GM21423 (cell line): ENCODE measurements at regions not wholly inside any gene's neighbourhood (a gene's known extent, or its start where the extent isn't known, plus 50 kb on each side); places are given as distances from the start of the nearest gene placed in this dataset.

Experiments used
- ATAC-seq: cut with Tn5 transposase; IDR thresholded peaks from one replicate; pipeline ENCODE4 v1.9.1; 2021; ENCODE audit warnings: mild to moderate bottlenecking, moderate library complexity; ENCODE audit not compliant: unreplicated experiment

DNA sequence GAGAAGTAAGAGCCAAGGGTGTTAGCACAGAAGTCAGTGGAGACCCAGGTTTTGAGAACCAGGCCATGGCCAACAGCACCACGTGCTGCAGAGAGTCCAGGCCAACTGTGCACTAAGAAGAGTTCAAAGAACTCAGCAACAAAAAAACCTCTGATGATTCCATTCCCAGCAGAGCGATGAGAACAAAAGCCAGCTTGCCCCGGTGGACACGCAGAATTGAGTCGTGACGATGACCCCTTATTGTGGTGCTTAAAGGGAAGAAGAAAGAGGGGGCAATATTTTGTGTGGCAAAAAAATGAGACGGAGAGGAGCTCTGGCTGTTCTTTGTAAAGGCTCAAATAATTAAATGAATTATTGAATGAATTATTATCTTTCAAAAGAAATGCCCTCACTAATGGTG is 468.3 kb upstream of the AUTS2 start:
- no peak for ATAC-seq

DNA sequence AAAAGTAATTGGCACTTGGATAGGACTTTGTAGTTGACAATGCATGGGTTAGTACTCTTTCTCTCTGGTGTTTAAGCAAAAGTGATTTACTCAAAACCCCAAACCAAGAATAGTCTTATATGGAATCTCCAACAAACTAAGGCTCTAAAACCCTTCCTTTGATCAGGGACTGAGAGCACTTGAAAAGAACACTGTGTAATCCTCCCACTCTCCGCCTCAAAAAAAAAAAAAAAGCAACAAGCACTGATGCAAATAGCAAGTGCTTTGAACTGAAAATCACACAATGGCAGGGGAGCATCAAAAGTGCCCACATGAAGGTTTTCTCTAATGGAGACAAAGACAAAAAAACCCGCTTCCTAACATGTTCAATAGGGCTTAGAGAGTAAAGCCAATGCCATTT is 467.9 kb upstream of the AUTS2 start:
- no peak for ATAC-seq

DNA sequence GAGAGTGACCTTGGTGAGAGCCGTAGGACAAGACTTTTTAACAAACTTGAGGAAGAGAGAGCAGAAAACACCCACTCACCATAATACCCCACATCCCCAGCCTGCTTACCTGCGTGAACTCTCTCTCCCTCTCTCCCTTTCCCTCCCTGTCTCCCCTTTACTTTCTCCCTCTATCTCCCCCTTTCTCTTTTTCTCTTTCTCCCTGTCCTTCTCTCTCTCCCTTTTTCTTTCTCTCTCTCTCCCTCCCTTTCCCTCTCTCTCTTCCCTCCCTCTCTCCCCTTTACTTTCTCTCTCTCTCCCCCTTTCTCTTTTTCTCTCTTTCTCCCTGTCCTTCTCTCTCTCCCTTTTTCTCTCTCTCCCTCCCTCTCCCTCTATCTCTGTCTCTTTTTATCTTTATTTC is 464.0 kb upstream of the AUTS2 start:
- ATAC-seq, result no peak

DNA sequence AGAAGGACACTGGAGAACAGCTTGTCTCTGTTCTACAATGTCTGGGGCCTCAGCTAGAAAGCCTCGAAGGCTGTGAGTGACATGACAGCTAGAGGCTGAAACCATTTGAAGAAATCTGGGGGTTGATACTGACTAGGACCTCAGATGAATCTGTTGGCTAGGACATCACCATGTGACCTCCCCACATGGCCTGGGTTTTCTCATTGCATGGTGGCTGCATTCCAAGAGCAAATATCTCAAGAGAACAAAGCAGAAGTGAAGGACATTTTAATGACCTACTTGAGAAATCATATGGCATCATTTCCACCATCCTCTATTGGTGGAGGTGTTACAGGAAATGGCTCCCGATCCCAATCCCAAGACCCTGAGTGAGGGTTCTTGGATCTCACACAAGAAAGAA is 450.6 kb upstream of the AUTS2 start:
- ATAC-seq, result no peak

DNA sequence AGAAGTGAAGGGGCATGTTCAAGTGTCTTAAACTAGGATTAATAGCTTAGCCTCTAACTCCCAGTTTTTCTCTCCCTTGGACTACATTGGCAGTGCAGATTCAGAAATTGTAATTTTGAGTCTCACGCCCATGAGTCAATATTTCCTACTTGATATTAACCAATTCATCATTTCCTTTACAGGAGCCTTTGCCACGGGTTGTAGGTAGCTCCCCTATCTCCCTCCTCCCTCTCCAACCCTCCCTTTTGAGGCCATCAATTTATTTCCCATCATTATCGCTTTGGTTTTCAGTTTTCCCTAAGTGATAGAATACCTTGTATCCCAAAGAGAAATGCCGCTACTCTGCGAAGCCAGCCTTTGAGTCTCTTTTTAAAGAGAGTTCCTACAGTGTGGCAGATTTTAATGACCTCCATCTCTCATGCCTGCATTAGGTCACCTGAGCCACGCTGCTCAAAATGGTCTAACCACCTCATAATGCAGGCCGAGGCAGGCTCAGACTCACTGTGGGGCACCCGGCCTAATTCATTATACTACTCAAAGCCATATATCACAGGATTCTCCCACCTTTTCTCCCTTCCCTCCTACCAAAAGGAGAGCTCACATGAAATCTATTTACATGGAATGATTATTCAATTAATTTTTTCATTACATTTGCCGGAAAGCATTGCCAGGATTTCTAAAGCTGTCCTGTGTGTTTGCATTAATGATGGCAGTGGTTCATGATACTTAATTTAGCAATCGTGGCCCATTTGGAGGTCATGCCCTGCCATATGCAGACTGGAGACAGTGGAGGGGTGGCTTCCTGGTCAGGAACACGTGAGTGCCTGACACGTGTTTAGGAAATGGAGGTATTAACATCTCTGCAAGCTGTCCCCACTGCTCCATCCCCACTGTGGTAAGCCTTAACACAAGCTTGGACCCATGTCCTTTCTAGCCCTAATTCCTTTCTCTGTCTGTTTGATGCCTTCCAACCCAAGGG is 448.2 kb upstream of the AUTS2 start:
- no peak for ATAC-seq

DNA sequence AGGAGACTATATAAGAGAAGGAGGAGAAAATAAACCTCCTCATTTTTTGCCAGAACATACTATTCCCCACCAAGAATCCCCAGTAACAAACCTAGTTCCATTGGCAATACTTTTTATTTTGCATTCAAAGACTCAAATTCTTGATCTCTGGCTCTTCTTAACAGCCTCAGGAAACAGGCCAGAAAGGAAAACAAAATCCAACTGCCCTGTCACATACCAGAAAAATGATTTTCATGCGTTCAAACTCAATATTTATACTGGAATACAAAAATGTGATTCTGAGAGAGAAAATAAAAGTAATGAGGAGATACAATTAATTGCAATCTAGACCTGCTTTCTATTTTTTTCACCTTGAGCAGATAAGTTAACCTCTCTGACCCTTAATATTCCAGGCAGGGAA is 435.9 kb upstream of the AUTS2 start:
- no peak for ATAC-seq

DNA sequence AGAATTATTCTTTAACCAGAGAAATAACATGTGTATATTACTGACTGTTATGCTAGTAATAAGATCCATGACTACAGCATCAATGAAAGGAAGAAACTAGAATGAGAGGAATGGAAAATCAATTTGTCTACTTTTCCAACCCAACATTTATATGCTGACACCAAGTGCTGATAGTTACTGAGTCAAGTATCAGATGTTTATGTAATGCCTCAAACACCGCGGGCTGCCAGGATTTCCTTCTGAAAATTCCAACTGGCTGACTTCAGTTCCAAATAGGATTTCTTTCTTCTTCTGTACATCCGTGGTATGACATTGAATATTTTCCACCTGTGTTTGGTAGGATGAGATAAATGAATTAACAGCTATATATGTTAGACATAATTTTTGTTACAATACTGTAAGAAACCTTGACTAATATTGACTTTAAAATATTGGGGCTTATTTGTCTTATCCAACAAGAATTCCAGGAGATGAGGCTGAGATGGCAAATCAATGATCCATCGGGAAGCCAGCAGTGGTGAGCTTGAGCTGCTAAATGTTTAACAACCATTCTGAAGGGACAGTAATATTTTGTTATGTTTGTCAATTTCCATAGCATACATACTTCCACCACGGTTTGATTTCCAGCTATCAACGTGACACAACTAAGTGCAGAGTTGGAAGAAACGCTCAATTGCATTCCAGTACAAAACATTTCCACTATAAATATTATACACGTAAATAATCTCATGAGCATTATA is 435.2 kb upstream of the AUTS2 start:
- ATAC-seq, result no peak

DNA sequence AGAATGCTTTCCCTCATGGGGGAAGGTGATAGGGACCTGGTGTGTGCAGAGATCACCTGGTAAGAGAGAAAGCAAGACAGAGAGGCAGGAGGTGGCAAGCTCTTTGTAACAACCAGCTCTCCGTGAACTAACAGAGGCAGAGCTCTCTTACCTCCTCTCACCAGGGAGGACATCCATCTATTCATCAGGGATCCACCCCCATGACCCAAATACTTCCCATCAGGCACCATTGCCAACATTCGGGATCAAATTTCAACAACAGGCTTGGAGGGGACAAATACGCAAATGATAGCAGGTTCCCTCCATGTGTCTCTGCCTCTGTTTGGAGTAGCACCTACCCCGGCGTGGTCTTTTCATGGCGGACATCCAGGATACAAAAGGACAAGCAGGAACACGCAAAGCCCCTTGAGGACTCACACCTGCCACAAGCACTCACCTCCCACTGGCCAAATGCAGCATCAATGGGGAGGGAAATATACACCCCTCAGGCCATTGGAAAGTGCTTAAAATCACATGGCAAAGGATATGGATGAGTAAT is 431.2 kb upstream of the AUTS2 start:
- no peak for ATAC-seq

DNA sequence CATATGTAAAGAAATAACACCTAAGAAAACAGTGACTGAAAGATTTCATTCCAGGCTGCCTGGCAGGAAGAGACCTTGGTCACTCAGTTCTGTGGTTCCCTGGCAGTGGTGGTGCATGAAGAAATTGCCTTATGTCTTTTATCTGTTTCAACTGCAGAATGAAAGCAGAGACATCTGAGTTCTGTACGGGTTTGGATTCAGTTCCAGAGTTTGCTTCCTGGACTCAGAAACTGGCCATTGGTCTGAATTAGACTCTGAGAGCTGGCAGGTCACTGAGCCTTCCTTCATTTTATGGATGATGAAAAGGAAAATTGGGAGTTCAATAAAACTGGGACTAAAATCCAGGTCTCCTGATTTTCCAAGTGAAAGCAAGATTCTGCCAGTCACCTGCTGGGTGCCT is 428.9 kb upstream of the AUTS2 start:
- ATAC-seq, result no peak

DNA sequence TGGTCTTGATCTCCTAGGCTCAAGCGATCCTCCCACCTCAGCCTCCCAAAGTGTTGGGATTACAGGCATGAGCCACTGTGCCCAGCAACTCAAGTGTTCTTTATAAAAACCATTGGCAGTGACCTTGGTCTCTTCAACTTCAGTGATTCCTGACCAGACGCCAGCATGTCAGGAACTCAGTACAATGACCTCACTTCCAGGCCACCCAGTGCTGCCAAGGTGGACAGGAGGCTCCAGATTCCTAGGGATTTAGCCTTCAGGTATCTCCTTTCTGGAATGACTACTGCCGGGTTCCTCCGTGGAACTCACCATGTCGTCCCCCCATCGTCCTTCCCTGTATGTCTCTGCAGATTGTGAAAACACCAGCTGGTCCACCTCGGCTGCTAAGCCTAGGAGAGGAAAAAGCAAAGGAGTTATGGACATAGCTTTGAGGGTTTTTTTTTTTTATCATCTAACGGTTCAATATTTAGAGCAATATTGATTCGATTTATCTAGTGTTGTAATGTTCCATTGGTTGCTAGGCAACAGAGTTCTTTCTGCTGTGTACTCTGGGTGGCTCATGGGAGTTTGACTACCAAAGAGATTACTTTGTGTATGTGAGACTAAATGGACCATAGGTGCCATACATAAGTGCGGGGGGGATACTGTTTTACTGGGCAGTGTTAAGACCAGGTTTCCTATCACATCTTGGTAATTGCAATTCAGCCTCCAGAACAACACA is 425.8 kb upstream of the AUTS2 start:
- no peak for ATAC-seq

DNA sequence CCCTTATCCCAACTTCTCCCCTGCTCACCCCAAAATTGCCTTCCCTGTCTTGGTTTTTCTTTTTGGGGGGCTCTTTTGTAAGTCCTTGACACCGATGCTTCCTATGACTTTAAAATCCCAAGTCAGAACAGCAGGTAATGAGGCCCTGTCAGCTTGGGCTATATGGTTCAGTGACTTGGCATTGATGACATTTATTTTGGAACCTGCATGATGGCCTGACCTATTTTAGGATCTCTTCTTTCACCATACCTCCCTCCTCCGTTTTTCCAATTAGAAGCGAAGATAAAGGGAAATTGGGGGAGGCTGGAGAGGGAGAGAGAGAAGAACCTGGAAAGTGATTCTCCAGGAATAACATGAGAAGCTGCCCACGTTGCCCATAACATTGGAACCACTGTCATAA is 424.9 kb upstream of the AUTS2 start:
- ATAC-seq, result no peak

DNA sequence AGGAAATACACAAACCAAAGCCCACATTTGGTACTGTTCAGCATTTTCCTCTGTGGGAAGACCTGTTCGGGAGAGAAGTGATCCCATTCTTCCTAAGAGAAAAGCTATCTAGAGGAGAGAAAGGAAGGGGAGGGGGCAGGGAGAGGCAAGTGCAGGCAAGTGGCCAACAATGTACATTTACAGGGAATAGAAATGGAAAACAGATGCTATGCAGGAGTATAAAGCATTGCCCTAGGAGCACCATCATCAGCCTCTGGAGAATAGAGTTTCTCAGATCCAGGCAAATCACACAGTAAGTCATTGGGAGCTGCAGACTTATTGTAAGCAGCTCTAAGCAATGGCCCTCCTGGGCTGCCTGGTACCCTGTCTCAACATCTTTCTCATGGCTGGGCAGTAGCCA is 424.4 kb upstream of the AUTS2 start:
- ATAC-seq, result no peak

DNA sequence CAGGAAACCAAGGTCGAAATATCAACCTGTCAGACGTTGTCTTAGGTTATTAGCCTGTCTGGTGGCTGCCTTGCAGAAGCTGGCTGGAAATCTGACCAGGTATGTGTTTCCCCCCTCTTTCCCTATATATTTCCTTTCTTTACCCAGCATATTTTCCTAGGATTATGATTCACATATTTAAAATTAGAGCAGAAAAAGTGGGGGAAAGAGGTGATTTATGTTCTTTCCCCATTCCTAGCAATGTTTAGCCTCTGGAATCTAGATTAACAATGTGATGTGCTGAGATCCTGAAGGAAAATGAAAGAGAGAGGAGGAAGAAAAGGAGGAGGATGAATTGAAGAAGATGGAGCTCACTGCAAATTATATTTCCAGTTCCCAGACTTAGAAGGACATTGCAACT is 421.4 kb upstream of the AUTS2 start:
- no peak for ATAC-seq

DNA sequence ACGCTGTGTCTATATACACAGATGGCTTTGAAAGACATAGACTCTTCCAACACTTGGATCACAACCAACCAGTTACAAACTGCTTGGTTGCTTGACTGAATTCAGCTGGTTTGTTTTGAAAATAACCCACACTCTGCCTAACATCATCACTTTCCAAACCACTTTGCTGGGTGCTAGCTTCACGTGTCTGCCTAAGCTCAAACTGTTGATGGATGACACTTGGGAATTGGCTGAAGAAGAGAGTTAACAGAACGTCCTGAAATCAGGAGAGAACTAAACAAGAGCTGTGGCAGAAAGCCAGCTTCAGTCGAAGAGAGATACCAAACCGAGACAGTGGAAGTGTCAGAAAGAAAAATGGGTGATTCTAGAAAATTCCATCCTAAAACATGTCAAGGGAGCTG is 420.8 kb upstream of the AUTS2 start:
- no peak for ATAC-seq

DNA sequence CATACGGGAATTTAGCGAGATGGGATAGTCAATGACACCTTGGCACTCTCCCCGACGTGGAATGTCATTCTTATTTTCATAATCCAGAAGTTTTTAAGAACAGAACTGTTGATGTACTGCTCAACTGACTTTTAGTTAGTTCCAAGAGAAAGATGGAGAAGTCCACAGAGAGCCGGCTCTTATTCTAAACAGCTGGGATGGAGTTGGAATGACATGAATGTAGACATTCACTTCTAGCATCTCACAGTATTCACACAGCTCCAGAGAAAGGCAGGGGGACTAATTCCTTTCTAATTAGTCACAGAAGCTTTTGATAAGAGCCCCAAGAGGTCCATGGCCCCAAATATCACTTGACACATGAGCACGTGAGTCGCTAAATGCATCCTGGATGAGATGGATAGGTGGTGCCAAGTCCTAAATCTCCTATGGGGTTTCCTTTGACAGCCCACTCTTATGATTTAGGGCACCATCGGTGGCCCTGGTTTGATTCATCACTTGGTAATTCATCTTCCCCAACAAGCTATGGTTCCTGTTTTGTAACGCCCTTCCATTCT is 420.3 kb upstream of the AUTS2 start:
- no peak for ATAC-seq

DNA sequence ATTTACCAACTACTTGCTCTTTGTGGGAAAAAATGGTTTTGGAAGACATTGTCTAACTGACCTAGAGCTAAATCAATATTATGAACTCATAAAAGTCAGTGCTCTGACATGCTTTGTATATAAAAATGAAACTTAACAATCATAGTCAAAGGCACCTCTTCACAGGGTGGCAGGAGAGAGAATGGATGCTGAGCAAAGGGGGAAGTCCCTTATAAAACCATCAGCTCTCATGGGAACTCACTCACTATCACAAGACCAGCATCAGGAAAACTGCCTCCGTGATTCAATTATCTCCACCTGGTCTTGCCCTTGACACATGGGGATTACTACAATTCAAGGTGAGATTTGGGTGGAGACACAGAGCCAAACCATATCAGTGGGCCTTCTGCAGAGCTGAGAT is 417.6 kb upstream of the AUTS2 start:
- ATAC-seq, result no peak

DNA sequence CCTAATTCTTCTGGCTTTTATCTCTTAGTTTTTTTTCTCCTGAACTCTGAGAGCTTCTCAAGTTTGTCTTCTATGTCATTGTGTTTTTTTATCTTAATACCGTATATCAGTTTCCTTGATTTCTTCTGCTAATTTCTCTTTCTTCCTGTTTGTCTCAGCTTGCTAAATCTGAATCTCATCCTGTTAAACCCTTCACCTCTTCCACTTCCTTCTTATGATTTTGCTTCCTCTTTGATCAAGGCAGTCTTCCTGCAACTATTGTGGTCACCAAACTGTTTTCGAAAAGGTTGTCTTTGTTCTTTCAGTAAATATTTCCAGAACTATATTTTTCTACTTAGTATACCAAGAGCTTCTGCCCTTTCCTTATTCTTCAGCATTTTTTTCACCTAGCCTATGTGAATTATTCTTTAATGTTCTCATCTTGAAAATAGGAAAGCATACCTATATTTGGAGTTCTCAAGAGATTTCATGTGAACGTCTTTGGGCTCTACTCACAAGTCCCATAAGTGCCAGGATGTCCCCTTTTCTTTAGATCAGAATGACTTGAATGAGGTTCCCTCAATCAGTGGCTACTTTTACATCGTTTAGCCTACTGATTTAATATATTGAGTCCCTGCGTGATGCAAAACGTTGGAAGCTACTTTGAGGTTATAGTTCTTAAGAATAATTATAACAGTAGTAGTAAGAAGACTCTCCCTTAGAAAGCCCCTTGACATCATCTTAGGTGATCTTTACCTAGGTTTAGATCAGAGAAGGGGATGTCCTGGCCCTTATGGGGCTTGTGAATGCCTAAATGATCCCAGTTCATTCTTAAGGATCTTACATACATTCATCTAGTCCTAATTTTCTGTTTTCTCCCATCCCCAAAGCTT is 415.4 kb upstream of the AUTS2 start:
- ATAC-seq, result no peak

DNA sequence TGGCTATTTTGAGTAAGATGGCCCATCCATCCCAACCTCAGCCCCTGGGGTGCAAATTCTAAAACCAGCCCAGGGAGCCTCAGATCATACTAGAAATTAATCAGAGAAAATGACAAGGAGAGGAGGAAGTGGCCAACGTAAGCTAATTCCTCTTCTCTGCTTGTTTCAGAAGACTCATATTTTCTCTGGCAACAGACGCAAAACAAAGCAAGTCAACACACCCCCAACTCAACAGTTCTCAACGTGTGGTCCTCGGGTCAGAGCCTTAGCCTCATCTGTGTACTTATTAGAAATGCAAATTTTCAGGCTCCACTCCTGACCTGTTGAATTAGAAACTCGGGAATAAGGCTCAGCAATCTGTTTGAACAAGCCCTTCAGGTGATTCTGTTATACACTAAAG is 413.9 kb upstream of the AUTS2 start:
- ATAC-seq, result no peak

DNA sequence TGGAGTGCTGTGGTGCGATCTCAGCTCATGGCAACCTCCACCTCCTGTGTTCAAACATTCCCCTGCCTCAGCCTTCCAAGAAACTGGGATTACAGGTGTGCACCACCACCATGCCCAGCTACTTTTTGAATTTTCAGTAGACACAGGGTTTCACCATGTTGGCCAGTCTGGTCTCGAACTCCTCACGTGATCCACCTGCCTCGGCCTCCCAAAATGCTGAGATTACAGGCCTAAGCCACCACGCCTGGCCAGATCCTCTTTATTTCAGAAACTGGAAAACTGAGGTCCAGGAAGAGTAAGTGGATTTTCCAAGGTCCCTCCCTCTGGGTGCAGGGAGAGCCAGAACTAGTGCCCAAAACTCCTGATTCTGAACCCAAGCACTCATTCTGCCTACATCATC is 413.1 kb upstream of the AUTS2 start:
- no peak for ATAC-seq

DNA sequence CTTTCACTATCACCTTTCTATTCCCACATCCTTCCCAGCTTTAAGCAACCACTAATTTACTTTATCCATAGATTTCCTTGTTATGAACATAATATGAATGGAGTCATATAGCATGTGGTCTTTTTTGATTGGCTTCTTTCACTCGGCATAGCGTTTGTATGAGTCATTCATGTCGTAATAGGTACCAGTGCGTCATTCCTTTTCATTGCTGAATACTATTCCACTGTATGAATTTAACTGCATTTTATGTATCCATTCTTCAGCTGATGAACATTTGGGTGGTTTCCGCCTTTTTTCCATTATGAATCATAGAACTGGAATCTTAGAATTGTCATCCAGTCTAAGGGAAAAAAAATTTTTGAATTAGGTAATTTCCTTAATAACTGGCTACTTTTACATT is 411.3 kb upstream of the AUTS2 start:
- no peak for ATAC-seq
